DMS53 treated with DMSO at 0.1 percent for 48 hours (cell line): ENCODE measurements at regions not wholly inside any gene's neighbourhood (a gene's known extent, or its start where the extent isn't known, plus 50 kb on each side); places are given as distances from the start of the nearest gene placed in this dataset.

Experiments used
- DNase-seq: peaks from one replicate; lab custom pipeline; 2025; ENCODE audit not compliant: unreplicated experiment; lab: John Stamatoyannopoulos, UW

- no peak for DNase-seq
Observed at GRCh38 chr18:65322895-65323294, 427.9 kb upstream of the CDH7 start.

DNA sequence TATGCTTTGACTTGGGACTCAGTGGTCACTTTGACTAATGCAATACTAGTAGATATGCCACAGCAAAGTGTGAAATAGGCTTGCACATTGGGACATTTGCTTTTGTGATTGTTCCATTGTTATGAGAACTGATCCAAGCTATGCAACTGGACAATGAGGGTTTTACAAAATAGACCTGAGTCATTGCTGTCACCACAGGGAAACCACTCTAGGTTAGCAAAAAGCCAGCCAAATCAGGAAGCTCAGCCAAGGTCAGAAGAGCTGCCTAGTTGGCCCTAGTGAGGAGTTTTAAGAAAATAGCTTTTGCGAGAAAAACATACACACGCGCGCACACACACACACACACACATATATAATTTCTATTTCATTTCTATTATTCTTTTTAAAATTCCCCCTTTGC, 452.4 kb upstream of the CDH7 start:
- no peak for DNase-seq

DNA sequence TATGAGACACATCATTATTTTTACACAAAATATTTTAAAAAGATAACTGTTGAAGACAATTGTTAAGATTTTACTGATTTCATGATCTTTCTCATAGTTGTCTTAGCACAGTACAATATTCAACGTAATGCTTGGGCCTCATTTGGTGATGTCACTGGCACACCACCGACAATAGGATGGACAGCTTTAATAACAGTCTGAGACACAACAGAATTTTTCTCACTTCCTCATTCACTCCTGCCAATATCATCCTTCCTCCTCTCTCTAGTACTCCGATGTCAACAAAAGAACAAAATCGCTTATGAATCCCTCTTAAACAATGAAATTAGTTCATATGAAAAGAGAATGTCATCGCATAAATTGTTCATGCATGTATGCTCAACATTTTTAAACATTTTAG, 461.9 kb upstream of the CDH7 start:
- DNase-seq: peak; percentile 32

GRCh38 chr18:65287652-65288051, 463.2 kb upstream of the CDH7 start:
- DNase-seq: peak; percentile 99

DNA sequence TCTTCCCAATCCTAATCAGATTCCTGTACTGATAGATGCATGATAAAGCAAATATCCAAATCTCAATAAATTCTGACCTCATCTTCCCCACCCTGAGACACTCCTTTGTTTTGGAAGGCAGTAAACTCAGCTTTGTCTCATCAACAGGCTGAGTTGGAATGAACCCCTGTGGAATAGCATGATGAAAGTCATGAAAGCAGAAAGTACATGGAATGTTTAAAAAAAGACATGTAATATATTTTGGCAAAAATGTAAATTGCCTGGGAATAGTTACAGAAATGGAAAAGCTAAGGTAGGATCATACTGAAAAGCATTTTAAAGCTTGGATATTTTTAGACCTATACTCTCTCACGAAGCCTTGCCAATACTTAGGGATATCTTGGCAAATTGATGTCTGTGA, 468.7 kb upstream of the CDH7 start:
- DNase-seq: no peak

DNA sequence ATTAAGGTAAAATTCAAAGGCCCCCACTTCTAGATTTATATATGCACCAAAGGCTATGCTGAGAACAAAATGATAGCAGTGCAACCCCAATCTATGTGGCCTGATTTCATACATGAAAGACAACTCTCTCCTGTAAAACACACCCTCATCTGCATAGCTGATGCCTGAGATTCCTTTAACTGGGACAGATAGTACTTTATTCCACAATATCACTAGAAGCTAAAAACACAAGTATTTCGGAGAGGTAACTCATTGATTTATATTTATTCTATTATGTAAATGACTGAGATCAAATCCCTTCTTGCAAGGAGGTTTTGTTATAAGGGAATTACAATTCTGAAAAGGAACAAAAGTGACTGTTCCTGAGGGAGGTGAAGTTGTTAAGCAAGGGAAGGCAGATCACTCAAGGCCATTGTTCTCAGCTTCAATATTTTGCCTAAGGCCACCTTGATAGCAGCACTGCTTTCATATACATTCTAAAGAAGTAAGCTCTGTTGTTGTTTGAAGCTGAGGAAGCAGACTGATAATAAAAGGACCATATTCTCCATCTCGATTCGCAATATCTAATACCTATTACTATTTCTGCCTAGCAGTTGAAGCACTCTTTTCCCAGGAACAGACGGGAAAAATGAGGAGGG, 471.0 kb upstream of the CDH7 start:
- no peak for DNase-seq

DNA sequence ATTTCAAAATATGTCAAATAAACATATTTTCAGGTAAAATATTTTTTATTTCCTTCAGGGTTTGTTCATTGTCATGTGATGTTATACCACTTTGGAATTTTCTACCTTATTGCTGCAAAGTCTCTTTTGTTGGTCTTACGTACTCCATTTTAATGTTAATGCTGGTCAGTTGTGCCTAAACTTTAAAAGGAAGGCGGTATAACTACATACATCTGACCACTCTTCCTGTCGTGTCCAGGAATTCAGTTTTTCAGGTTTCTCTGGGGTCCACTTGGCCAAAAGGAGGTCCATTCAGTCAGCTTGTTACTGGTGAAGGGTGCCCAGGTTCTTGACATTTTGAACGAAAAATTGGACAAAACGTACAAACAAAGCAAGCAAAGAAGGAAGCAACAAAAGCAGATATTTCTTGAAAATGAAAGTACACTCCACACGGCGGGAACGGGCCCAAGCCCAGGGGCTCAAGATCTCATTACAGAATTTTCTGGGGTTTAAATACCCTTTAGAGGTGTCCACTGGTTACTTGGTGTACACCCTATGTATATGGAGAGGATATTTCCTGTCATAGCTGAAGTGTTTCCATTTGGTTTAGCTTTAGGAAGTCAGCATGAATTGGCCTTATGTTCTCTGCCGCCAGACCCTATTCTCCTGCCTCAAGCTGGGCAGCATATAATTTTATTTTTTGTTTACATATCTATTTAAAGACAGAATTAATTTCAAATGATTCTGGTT, 471.7 kb upstream of the CDH7 start:
- DNase-seq: no peak

DNA sequence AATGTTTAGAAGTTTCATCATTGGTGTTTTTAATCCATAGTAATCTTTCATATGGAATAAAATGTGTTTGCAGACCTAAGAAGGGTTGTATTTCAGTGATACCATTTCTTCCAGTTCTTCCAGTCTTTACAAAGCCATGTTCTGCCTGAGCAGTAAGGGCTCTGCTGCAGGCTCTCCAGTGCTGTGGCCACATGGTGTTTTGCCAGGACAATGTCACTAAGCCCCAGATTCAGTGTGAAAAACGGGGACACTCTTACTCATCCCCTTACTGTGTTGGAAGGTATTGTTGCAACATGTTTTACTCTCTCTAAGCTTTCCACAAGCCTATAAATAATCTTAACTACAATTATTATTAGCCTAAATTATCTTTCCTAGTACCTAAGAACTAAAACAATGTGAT, 481.4 kb upstream of the CDH7 start:
- no peak for DNase-seq

DNA sequence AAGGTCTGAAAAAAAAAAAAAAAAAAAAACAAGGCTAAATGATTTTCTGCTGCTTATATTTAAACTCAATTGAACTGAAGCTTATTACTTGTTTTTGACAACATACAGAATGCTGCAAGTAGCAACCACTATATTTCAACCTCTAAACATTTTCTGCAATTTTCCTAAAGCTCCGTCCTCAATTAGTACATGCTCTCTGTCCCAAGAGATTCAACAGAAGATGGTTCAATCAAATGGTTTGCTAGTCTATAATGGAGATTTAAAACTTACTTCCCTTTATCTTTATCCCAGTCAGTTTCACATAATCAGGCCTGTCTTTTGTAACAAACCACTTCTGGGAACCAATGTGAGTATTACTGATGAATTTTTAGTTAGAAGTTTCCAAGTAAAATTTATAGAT, 485.1 kb upstream of the CDH7 start:
- no peak for DNase-seq

- DNase-seq: no peak
Observed at GRCh38 chr18:65260030-65260429, 490.8 kb upstream of the CDH7 start.

DNA sequence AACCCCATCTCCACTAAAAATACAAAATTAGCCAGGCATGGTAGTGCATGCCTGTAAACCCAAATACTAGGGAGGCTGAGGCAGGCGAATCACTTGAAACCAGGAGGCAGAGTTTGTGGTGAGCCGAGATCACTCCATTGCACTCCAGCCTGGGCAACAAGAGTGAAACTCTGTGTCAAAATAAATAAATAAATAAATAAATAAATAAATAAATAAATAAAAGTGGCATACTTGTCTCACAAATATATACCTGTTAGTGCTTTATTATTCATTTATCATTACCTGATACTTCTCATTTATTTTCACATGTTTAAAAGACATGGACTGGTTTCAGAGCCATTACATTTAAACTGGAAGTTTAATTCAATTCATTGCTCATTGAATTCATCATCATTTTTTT, 491.4 kb upstream of the CDH7 start:
- DNase-seq: no peak

- no peak for DNase-seq
Observed at GRCh38 chr18:65257149-65257548, 493.7 kb upstream of the CDH7 start.

- no peak for DNase-seq
Observed at GRCh38 chr18:65255417-65255816, 495.4 kb upstream of the CDH7 start.

DNA sequence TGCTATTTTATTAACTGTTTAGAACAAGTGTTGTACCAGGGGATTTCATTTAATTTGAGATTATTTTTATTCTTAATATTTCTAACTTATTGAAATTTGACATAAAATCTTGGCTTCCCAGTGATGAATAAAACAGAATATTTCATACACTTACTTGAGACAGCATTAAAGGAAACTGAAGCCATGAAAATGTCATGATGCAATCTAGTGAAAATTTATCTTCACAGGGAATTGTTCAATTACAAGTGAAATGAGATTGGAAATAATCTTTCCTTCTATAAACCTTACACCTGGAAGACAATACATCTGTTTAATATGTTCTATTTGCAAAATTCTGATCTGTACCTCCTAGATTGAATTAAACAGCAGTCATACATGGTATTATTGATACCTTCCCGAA, 511.0 kb upstream of the CDH7 start:
- DNase-seq: no peak

DNA sequence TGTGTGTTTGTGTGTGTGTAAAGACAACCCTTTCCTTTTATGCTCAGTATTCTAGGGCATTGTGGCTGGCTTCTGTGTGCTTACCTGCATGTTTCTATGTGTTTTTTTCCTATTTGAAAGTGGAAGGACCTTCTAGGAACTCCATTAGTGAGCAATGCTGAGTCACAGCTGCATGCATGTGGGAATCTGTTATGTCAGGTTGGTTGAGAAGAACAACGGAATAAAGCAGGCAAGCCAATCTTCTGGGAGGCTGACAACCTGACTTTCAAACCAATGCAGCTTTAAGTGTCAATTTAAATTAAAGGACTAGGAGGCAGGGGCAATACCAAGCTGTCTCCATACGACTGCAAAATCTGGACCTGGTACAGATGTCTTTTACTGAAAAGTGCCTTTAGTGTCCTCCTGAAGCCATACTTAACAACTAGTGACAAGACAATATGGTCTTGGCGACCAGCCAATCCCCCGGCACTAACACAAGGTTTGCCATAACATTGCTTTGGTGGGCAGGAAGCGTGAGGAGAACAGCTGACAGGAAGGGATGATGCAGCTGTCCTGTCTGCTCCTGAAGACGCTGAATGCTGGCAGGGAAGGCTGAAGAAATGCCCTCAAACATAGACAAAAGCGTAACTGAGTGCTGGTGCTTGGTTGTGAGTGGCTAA, 514.7 kb upstream of the CDH7 start:
- DNase-seq: peak; percentile 84

DNA sequence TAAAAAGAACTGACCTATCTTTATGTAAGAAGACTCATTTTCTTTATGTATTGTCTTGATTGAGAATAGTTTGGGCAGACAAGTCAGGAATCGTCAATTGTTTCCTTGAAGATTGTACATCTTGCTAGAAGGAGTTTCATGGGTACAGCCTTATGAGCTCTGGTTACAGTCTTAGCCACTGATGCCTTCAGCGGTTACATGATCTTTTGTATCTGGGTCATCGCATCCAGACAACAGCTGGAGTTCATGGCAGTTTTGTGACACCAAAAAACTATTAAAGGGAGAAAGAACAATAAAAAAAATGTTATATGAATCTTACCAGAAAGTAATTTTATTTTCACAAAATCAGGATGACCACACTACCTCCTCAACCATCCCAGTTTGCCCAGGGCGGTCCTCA, 520.5 kb upstream of the CDH7 start:
- DNase-seq: no peak

GRCh38 chr18:65227970-65228369, 522.8 kb upstream of the CDH7 start:
- no peak for DNase-seq

GRCh38 chr18:65221736-65222135, 529.1 kb upstream of the CDH7 start:
- DNase-seq: peak; percentile 98

- DNase-seq: no peak
Observed at GRCh38 chr18:65221115-65221514, 529.7 kb upstream of the CDH7 start.

GRCh38 chr18:65215865-65216466, 534.8 kb upstream of the CDH7 start:
- DNase-seq: no peak

DNA sequence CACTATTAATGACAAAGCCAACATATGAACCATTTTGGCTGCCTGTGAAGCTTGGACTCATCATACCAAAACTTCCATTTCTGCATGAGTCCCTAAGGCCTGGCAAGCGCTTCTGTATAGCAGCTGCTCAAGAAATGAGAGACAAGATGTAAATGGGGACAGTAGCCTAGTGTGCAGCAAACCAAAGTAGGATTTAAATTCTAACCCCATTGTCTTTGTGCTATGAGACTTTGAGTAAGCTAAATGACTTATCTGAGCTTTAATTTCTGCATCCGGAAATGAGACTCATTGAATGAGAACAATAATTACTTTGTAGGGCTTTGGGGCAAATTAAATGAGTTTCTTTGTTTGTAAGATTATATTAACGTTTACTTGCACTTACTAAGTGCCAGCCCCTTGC, 536.4 kb upstream of the CDH7 start:
- DNase-seq: no peak
